ENCODE measurements at regions not wholly inside any gene's neighbourhood (a gene's known extent, or its start where the extent isn't known, plus 50 kb on each side); places are given as distances from the start of the nearest gene placed in this dataset.

DNA sequence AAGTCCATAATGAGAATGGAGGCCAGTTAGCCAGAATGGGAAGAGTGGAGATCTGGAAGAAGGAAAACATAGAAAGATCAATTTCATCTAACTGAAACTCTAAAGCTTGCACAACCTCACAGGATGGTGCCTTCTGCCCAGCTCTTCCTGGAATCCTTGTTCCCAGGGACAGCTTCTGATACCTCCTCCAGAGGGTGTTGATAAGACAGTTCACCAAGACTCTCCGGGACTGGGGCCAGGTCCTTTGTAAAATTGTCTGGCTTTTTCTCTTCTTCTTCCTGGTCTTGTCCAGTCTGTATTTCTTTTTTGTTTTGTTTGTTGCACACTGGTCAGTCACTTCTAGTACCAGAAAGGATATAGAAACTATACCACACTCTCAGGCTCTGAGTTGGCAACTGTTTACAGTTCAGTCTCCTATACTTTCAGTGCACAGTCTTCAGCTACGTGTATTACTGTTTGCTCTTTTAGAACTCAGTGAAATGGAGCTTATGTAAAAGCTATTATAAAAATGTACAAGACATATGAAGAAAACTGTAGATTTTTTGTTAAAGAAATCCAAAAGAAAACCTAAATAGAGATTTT lies 142.8 kb upstream of the RPL34 start:
- no peaks in the 10 kb centered on the region for H3K27me3 ChIP-seq
- no peak for TF ChIP-seq CTCF (IDR thresholded peaks at IDR 0.05)
- H3K9me3 ChIP-seq = no peaks in the 10 kb centered on the region
- no peaks in the 10 kb centered on the region for H3K4me1 ChIP-seq
- ATAC-seq (no peak), FAIRE-seq (no peak), DNase-seq (no peak)
- 59 to 71% methylated on average over 2 of the region's 2 CpGs for WGBS, 2 donors
- H3K4me3 ChIP-seq = no peak overlapping the region
- no peaks in the 10 kb centered on the region for H3K36me3 ChIP-seq
- no peak overlapping the region for H3K27ac ChIP-seq
- intact Hi-C loops (cut with DNase I) = no loop called here

DNA sequence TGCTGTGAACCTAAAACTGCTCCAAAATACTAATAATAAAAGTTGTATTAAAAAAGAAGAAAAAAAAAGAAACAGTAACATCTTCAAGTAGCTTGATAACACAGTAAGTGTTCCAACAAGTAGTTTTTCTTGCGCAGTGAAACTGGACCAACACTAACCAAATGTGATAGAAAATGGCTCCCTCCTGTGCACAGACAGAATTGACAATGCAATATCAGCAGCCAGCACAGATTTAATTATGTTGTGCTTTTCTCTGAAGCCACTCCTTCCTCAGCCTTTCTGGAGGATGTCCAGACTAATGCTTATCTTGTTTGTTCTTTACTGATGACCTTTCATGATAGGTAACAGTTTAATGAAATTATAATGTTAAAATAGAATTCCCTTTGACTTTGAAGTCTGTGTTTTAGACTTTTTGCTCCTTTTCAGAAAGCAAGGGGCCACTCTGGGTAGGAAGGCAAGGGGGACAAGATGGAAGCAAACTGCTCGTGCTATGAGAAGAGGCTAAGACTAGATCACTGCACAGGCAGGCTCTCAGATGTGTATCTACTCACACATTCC lies 147.1 kb upstream of the RPL34 start:
- no peak overlapping the region for H3K4me3 ChIP-seq
- WGBS, 2 donors = 70 to 72% methylated on average over 2 of the region's 2 CpGs
- no peaks in the 10 kb centered on the region for H3K4me1 ChIP-seq
- ATAC-seq (no peak), FAIRE-seq (no peak), DNase-seq (no peak)
- no peaks in the 10 kb centered on the region for H3K27me3 ChIP-seq
- intact Hi-C loops (cut with DNase I) = no loop called here
- no peaks in the 10 kb centered on the region for H3K9me3 ChIP-seq
- no peak overlapping the region for H3K27ac ChIP-seq
- no peak for TF ChIP-seq CTCF (IDR thresholded peaks at IDR 0.05)
- H3K36me3 ChIP-seq = no peaks in the 10 kb centered on the region

GRCh38 chr4:108466936-108467902 lies 153.2 kb upstream of the RPL34 start:
- Histone ChIP-seq H3K9me3 (no peaks in the 10 kb centered on the region), H3K4me1 (no peaks in the 10 kb centered on the region), H3K27me3 (no peaks in the 10 kb centered on the region), H3K4me3 (no peak overlapping the region), H3K36me3 (no peaks in the 10 kb centered on the region), H3K27ac (no peak overlapping the region)
- TF ChIP-seq CTCF (IDR thresholded peaks at IDR 0.05) = no peak
- FAIRE-seq (no peak), DNase-seq (no peak), ATAC-seq (peak in 1 of 4 donors; percentile 42)
- intact Hi-C loops (cut with DNase I) = no loop called here
- 76 to 81% methylated on average over 7 of the region's 7 CpGs for WGBS, 2 donors

DNA sequence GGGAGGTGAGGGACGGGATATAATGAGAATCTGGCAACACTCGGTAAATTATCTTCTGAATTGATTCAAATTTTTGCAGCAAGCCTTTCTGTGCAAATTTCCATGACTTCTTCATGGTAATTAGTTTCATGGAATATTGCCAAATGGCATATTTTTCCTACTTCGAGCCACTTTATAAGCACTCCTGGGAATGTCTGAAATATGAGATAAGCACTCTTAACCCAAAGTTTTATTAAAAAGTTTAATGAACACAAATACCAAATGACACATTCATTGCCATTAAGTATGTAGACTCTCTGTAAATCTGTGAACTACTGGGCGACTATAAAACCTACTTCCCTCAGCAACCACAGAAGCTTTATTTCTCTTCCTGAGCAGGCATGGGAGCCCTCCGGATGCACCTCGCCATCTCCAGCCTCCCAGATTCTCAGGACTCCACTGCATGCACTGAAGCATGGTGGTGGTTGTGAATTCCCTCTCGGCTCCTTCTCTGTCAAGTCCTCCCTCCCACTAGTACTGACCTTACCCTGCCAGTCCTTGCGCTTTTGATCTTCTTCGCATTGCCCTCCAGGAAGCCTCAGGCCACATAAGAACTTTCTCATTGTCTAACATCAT lies 154.4 kb upstream of the RPL34 start:
- ATAC-seq = no peak
- H3K4me1 ChIP-seq = no peaks in the 10 kb centered on the region
- FAIRE-seq = no peak
- no peak for DNase-seq
- H3K9me3 ChIP-seq = no peaks in the 10 kb centered on the region
- WGBS, 2 donors = 65 to 74% methylated on average over 9 of the region's 9 CpGs
- no peaks in the 10 kb centered on the region for H3K36me3 ChIP-seq
- no peak overlapping the region for H3K4me3 ChIP-seq
- no peak for TF ChIP-seq CTCF (IDR thresholded peaks at IDR 0.05)
- no peak overlapping the region for H3K27ac ChIP-seq
- intact Hi-C loops (cut with DNase I) = no loop called here
- no peaks in the 10 kb centered on the region for H3K27me3 ChIP-seq
